WI38 (cell line): ENCODE measurements at regions not wholly inside any gene's neighbourhood (a gene's known extent, or its start where the extent isn't known, plus 50 kb on each side); places are given as distances from the start of the nearest gene placed in this dataset.

Source experiments
- H3K4me3 ChIP-seq: 2 replicates; pipeline ENCODE4 v1.5.1; 2011; ENCODE audit warnings: low read depth, mild to moderate bottlenecking, control low read depth, low read length
- CTCF ChIP-seq: IDR thresholded peaks from 2 replicates; pipeline ENCODE4 v1.5.1; 2012; ENCODE audit warnings: low read depth, mild to moderate bottlenecking, control low read depth, low read length

DNA sequence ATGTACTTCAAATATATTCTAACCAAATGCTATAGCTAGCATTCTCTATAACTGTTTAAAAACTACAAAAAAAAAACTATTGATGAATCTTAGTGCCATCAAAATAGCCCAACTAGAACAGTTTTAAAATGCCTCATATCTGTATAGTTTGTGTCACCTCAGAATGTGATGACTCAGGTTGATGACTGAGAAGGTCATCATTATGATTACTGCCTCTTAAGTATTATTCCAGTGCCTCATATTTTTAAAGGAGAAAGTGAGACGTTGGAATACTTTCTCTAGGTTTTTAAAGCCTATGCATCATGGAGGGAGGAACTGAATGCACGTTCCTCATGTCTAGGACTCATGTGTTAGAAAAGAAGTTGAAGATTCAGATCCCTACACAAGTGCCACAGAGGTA, 88.2 kb downstream of the TMA16 start:
- no peak overlapping the region for H3K4me3 ChIP-seq
- TF ChIP-seq CTCF: no peak

- TF ChIP-seq CTCF: peak; percentile 22; the same call in 1 of the 2 replicates
- H3K4me3 ChIP-seq: no peak overlapping the region
Measured at GRCh38 chr4:163587867-163588266, 93.4 kb downstream of the TMA16 start.

- no peak overlapping the region for H3K4me3 ChIP-seq
- no peak for TF ChIP-seq CTCF
Measured at GRCh38 chr4:163588532-163588931, 94.0 kb downstream of the TMA16 start.

GRCh38 chr4:163590103-163590502, 95.6 kb downstream of the TMA16 start:
- no peak for TF ChIP-seq CTCF
- no peak overlapping the region for H3K4me3 ChIP-seq

DNA sequence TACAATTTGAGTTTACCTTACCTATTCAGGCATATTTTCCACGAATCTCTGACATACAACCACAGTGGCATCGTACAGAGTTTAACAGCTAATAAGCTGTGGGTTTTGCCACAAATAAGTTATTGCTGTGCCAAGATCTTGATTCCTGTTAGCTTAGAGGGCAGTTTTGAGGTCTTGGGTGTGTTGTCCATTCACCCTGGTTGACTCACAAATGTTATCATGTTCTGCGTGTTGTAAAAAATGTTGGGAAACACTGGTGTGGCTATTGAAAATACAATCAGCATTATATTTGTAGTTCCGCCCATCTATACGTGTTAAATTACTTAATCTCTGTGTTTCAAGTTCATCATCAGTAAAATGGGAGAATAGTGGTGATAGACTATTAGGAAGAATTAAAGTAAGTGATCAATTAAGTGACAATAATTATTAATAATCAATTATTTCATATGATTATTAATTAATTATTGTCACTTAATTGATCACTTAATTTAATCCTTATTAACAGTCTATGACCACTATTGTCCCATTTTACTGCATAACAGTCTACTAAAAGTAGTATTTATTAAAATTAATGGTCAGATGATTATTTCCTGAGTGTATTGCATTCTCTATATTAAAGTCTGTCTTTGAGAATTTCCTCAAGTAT, 96.3 kb downstream of the TMA16 start:
- no peak overlapping the region for H3K4me3 ChIP-seq

DNA sequence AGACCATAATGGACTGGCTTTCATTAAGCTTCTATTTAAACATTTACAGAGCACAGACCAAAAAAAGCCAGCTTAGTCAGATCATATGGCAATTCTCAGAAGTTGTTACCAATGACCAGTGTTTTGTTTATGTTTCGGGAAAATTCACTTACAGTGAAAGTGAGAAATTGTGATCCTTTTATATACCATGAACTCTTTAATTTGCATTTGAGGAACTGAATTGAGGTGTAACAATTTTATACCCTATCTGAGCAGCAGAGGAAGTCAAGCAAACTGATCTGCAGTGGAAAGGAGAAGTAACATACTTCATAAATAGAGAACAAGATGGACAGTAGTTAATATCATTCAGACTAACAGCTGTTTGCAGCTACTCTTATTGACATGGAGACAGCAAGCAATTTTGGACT, 97.1 kb downstream of the TMA16 start:
- TF ChIP-seq CTCF: no peak

More for the DNA sequence above, 96.3 kb downstream of the TMA16 start:
- TF ChIP-seq CTCF: no peak

GRCh38 chr4:163592212-163592611, 97.7 kb downstream of the TMA16 start:
- H3K4me3 ChIP-seq: no peak overlapping the region
- TF ChIP-seq CTCF: no peak

More for the DNA sequence above, 97.1 kb downstream of the TMA16 start:
- no peak overlapping the region for H3K4me3 ChIP-seq
